NB4 (cell line): ENCODE measurements at regions not wholly inside any gene's neighbourhood (a gene's known extent, or its start where the extent isn't known, plus 50 kb on each side); places are given as distances from the start of the nearest gene placed in this dataset.
A peak's percentile ranks its signal among the peaks of the same experiment; 100 is the strongest.

Source experiments
- DNase-seq: peaks from one replicate; pipeline ENCODE4 v3.0.0; 2010; ENCODE audit warnings: low read depth
- H3K4me3 ChIP-seq: one replicate; pipeline ENCODE4 v1.5.1; 2011; ENCODE audit warnings: mild to moderate bottlenecking, low read depth, low read length, moderate library complexity
- MYC ChIP-seq: IDR thresholded peaks from 2 replicates; pipeline ENCODE4 v1.6.1; 2011; ENCODE audit warnings: low read depth, low read length
- POLR2A ChIP-seq: IDR thresholded peaks from 2 replicates; pipeline ENCODE4 v1.6.1; 2011; ENCODE audit warnings: mild to moderate bottlenecking; ENCODE audit not compliant: insufficient read length; ENCODE audit errors: extremely low read depth
- TF ChIP-seq, protein P1 (sequence below): IDR thresholded peaks from 2 replicates; pipeline ENCODE4 v1.6.1; 2011; ENCODE audit warnings: low read depth, low read length
- TF ChIP-seq, protein P2 (sequence below): IDR thresholded peaks from one replicate; pipeline ENCODE4 v1.5.1; 2012; ENCODE audit warnings: low read depth, low read length

DNA sequence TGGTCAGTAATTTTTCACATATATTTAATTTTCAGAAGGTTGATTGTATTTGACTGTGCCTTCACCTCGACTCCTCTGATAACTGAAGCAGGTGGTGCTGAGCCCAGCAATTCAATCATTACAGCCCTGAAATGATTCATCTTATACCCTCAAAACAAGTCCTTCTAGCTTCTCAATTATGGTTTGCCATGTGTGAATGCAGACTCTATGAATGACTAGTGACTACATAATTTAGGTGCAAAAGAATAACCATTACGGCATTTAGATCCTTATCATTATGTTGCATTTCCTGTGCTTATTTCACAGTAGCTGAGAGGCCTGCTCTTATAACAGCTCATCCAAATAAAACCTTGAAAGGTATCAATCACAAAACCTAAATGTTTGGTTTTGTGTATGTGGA lies 54.0 kb upstream of the COL11A1 start:
- TF ChIP-seq, protein P1, sequence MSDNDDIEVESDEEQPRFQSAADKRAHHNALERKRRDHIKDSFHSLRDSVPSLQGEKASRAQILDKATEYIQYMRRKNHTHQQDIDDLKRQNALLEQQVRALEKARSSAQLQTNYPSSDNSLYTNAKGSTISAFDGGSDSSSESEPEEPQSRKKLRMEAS, result no peak
- no peak for TF ChIP-seq POLR2A
- TF ChIP-seq, protein P2, sequence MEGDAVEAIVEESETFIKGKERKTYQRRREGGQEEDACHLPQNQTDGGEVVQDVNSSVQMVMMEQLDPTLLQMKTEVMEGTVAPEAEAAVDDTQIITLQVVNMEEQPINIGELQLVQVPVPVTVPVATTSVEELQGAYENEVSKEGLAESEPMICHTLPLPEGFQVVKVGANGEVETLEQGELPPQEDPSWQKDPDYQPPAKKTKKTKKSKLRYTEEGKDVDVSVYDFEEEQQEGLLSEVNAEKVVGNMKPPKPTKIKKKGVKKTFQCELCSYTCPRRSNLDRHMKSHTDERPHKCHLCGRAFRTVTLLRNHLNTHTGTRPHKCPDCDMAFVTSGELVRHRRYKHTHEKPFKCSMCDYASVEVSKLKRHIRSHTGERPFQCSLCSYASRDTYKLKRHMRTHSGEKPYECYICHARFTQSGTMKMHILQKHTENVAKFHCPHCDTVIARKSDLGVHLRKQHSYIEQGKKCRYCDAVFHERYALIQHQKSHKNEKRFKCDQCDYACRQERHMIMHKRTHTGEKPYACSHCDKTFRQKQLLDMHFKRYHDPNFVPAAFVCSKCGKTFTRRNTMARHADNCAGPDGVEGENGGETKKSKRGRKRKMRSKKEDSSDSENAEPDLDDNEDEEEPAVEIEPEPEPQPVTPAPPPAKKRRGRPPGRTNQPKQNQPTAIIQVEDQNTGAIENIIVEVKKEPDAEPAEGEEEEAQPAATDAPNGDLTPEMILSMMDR, result no peak
- TF ChIP-seq MYC, result no peak
- peak; percentile 8 for DNase-seq
- H3K4me3 ChIP-seq, result no peak overlapping the region

DNA sequence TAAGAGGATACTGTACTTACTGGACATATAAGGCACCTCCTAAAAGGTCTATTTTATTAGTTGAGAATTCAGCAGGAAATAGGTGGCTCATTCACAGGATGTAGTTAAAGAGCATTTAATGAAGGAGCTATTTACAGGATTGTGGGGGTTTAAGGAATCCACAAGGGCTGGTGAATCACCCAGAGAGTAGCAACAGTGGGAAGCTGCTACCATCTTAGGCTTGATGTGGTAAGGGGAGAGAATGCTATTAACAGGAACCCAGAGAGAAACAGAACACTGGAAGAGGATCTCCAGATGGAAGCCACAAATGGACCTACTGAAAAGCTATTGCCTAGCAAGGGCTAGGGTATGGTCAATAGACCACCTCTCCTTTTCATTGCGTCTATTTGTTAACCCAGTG lies 52.0 kb upstream of the COL11A1 start:
- DNase-seq, result no peak
- TF ChIP-seq, protein P2, result no peak
- TF ChIP-seq, protein P1, result no peak
- TF ChIP-seq MYC (no peak), POLR2A (no peak)
- no peak overlapping the region for H3K4me3 ChIP-seq
